C4-2B (cell line): ENCODE measurements at regions not wholly inside any gene's neighbourhood (a gene's known extent, or its start where the extent isn't known, plus 50 kb on each side); places are given as distances from the start of the nearest gene placed in this dataset.

ENCODE experiments used
- H3K27ac ChIP-seq: fragments of 450-650 bp; 2 replicates; pipeline ENCODE4 v1.5.1; 2017
- ZFX ChIP-seq: fragments of 450-650 bp; IDR thresholded peaks from 2 replicates; pipeline ENCODE4 v1.6.1; 2017
- TF ChIP-seq, protein P1 (sequence below): fragments of 450-650 bp; conservative IDR thresholded peaks from 2 replicates; pipeline ENCODE4 v1.5.1; 2017; ENCODE audit warnings: mild to moderate bottlenecking

DNA sequence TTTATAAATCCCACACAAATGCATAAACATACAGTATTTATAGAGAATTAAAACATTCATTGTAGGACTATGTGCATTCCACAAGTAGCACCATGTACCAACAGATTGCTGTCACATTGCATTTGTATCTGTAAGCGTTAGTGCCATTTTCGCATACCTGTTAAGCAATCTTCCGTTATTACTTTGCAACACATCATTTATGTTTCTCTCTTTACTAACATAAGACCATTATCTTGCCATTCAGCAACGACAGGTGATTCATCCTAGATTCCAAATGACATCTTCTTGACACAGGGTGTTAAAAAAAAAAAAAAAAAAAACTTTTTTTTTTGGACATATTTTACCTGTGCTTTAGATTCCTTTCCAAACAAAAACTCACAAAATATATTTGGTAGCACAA, 511.8 kb downstream of the ELAVL2 start:
- H3K27ac ChIP-seq, result no peak overlapping the region
- TF ChIP-seq ZFX, result no peak
- TF ChIP-seq, protein P1, sequence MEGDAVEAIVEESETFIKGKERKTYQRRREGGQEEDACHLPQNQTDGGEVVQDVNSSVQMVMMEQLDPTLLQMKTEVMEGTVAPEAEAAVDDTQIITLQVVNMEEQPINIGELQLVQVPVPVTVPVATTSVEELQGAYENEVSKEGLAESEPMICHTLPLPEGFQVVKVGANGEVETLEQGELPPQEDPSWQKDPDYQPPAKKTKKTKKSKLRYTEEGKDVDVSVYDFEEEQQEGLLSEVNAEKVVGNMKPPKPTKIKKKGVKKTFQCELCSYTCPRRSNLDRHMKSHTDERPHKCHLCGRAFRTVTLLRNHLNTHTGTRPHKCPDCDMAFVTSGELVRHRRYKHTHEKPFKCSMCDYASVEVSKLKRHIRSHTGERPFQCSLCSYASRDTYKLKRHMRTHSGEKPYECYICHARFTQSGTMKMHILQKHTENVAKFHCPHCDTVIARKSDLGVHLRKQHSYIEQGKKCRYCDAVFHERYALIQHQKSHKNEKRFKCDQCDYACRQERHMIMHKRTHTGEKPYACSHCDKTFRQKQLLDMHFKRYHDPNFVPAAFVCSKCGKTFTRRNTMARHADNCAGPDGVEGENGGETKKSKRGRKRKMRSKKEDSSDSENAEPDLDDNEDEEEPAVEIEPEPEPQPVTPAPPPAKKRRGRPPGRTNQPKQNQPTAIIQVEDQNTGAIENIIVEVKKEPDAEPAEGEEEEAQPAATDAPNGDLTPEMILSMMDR, result no peak

DNA sequence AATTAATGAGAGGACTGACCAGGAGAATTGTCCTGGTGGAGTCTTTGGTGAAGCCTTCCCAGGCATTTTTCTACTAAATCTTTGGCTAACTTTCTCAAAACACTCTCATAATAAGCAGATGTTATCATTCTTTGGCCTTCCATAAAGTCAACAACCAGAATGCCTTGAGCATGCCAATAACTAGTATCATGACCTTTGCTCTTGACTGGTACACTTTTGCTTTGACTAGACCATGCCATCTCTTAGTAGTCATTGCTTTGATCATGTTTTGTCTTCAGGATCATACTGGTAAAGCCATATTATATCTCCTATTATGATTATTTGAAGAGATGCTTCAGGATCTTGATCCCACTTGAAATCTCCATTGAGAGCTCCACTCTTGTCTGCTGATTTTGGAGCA, 506.9 kb downstream of the ELAVL2 start:
- TF ChIP-seq, protein P1, result no peak
- TF ChIP-seq ZFX, result no peak
- H3K27ac ChIP-seq, result no peak overlapping the region

DNA sequence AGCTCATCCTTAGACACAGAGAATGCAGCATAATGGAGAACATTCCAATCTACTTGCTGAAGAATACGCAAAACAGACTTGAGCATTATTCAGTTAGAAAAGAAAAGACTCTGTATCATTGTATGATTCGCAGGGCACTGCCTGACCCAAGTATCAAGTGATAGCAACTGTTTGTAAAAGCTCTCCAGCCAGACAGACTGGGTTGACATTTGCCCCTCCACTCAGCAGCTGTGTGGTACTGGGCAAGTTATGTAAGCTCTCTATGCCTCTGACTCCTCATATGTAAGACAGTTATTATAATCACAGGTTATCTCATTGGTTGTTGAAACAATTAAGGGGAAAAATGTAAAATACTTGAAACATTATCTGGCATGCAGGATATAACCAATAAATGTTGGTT, 505.0 kb downstream of the ELAVL2 start:
- no peak for TF ChIP-seq ZFX
- TF ChIP-seq, protein P1, result no peak
- H3K27ac ChIP-seq, result no peak overlapping the region

DNA sequence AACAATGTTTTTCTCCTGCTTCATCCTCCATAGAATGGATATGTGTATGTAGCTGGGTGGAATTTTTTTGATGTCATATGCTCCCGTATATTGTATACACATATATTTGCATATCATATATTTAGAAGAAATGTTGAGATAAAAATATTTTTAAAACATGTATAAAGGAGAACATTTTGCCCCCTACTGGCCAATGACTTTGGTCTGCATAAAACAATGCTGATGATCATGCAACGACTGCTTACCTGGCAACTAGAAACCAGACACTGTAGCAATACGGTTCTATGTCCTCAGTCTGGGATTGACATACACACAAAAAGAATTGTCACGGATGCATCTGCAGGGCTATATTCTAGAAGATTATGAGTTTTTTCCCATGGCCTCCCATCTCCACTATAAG, 503.6 kb downstream of the ELAVL2 start:
- no peak for TF ChIP-seq ZFX
- TF ChIP-seq, protein P1, result peak; percentile 71

DNA sequence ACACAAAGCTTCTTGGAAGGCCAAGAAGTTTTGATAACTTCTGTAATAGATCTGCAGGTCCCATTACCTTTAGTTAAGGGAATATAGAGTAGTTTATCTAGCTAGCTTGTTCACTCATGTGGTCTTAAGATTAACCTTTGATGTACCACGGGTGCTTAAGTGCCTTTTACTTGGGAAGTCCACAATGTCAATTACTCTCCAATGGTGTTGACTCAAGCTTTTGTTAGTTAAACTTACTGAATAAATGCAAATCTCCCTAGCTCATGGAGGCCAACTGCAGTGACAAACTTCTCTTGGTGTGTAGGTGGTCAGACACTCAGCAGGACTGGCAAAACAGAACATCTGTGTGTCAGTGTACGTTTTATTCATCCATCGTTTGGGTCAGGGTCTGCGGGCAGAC, 501.5 kb downstream of the ELAVL2 start:
- TF ChIP-seq, protein P1, result no peak
- no peak for TF ChIP-seq ZFX
- H3K27ac ChIP-seq, result no peak overlapping the region

More for the DNA sequence above, 503.6 kb downstream of the ELAVL2 start:
- H3K27ac ChIP-seq, result no peak overlapping the region

DNA sequence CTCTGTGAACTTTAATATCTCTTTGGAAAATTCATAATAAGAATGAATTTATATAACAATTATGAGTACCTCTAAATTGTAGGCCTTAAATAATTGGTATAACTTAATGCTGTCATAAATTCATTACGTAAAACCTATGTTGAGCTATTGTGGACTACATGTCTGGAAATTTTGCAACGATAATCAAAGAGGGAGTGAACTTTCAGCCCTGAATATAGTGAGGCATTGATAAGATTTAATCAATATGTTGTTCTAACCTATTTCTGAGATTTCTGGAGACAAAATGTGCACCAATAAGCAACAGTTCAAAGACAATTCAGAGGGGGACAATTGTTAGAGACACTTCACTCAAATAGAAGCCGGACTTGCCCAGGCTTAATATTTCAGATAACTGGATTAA, 499.4 kb downstream of the ELAVL2 start:
- no peak overlapping the region for H3K27ac ChIP-seq
- TF ChIP-seq, protein P1, result no peak
- TF ChIP-seq ZFX, result no peak

DNA sequence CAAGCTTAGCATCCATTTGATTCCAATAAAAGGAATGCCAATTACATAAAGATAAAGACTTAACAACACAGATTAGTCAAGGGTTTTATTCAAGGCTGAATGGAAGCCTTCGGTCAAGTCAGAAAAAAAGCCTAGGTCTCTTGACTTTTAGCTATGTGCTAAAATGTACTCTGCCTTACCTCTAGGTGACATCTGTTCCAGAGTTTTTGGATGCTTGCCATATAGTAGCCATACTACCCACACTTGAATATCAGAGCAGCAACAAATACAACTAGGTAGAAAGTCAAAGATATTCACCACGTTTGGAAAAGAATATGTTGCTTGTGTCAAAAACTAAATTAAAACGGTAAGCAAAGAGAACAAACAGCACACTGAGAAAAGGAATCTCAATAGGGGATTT, 484.7 kb downstream of the ELAVL2 start:
- H3K27ac ChIP-seq, result no peak overlapping the region
- TF ChIP-seq ZFX, result no peak
- TF ChIP-seq, protein P1, result no peak
